Nephron progenitor cell (in vitro differentiated cells): ENCODE measurements at regions not wholly inside any gene's neighbourhood (a gene's known extent, or its start where the extent isn't known, plus 50 kb on each side); places are given as distances from the start of the nearest gene placed in this dataset.

Experiments used
- DNase-seq: peaks from one replicate; pipeline ENCODE4 v3.0.0; 2021
- H3K27ac Mint-ChIP-seq: 2 replicates; pipeline ENCODE4 v1.8.0; 2021; ENCODE audit warnings: mild to moderate bottlenecking, moderate library complexity, mixed read lengths
- H3K27me3 Mint-ChIP-seq: 2 replicates; pipeline ENCODE4 v1.8.0; 2021; ENCODE audit warnings: mild to moderate bottlenecking, low read depth, mixed read lengths; ENCODE audit not compliant: poor library complexity
- H3K36me3 Mint-ChIP-seq: 2 replicates; pipeline ENCODE4 v1.8.0; 2021; ENCODE audit warnings: low read depth, mixed read lengths
- H3K4me1 Mint-ChIP-seq: 2 replicates; pipeline ENCODE4 v1.8.0; 2021; ENCODE audit warnings: mixed read lengths
- H3K4me3 Mint-ChIP-seq: 2 replicates; pipeline ENCODE4 v1.8.0; 2021; ENCODE audit warnings: mild to moderate bottlenecking, moderate library complexity, mixed read lengths
- H3K9me3 Mint-ChIP-seq: 2 replicates; pipeline ENCODE4 v1.8.0; 2021; ENCODE audit warnings: mild to moderate bottlenecking, moderate library complexity, mixed read lengths
- TF ChIP-seq, protein P1 (sequence below): fragments of 200-600 bp; sonication (generic); IDR thresholded peaks from 2 replicates; pipeline ENCODE4 v1.5.0; 2021; ENCODE audit warnings: antibody characterized with exemption

DNA sequence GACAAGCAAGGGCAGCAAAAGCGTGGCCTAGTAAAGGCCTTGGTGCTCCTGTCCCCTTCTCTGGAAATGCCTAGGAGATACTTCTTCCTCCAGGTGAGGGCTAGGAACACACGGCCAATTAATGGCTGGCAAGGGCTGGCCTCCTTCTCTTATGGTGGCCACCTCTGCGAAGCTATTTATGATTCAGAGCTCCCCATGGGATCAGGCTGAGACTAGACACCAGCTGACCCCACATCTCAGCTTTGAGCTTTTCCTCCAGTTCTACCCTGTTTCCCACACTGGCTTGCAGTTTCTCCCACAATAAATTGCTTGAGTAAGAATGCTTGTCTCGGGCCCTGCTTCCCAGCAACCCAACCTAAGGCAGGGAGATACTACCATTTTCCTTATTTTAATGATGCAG lies 53.7 kb downstream of the CAMK2N1 start:
- Mint-ChIP-seq H3K4me3 (no peak overlapping the region), H3K36me3 (no peaks in the 10 kb centered on the region), H3K27ac (no peak overlapping the region), H3K9me3 (no peaks in the 10 kb centered on the region), H3K4me1 (no peaks in the 10 kb centered on the region), H3K27me3 (peaks cover 77% of the 10 kb centered on the region)
- TF ChIP-seq, protein P1, sequence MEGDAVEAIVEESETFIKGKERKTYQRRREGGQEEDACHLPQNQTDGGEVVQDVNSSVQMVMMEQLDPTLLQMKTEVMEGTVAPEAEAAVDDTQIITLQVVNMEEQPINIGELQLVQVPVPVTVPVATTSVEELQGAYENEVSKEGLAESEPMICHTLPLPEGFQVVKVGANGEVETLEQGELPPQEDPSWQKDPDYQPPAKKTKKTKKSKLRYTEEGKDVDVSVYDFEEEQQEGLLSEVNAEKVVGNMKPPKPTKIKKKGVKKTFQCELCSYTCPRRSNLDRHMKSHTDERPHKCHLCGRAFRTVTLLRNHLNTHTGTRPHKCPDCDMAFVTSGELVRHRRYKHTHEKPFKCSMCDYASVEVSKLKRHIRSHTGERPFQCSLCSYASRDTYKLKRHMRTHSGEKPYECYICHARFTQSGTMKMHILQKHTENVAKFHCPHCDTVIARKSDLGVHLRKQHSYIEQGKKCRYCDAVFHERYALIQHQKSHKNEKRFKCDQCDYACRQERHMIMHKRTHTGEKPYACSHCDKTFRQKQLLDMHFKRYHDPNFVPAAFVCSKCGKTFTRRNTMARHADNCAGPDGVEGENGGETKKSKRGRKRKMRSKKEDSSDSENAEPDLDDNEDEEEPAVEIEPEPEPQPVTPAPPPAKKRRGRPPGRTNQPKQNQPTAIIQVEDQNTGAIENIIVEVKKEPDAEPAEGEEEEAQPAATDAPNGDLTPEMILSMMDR, result no peak
- DNase-seq, result no peak

- Mint-ChIP-seq H3K9me3 (no peaks in the 10 kb centered on the region), H3K27me3 (peaks cover 78% of the 10 kb centered on the region), H3K4me1 (no peaks in the 10 kb centered on the region), H3K4me3 (no peak overlapping the region), H3K27ac (no peak overlapping the region), H3K36me3 (no peaks in the 10 kb centered on the region)
- no peak for DNase-seq
- TF ChIP-seq, protein P1, result no peak
These were observed 54.9 kb downstream of the CAMK2N1 start for GRCh38 chr1:20431176-20431460.

- Mint-ChIP-seq H3K36me3 (no peaks in the 10 kb centered on the region), H3K27ac (no peak overlapping the region), H3K4me1 (no peaks in the 10 kb centered on the region), H3K27me3 (peaks cover 73% of the 10 kb centered on the region), H3K9me3 (peaks cover 4% of the 10 kb centered on the region), H3K4me3 (no peak overlapping the region)
- DNase-seq, result peak; percentile 83
- TF ChIP-seq, protein P1, result peak; percentile 84
These were observed 55.4 kb downstream of the CAMK2N1 start for GRCh38 chr1:20430355-20431175.

DNA sequence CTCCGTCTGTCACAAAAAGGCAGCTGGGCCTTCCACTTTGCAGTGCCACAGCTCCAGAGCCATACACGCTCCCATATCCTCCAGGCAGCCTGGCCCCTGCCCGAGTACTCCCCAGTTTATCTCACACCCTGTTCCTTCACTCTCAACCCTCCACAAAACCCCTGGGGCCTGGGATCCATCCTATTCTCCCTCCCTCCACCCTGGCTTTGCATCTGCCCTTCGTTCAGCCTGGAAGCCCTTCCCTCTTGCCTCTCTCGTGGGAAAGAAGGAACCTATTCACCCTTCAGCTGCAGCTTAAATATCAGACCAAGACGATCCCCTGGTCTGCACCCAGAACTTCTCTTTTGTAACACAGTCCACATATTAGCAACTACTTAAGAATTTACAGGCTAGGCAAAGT lies 56.7 kb downstream of the CAMK2N1 start:
- Mint-ChIP-seq H3K27me3 (peaks cover 62% of the 10 kb centered on the region), H3K4me3 (no peak overlapping the region)
- TF ChIP-seq, protein P1, result no peak

DNA sequence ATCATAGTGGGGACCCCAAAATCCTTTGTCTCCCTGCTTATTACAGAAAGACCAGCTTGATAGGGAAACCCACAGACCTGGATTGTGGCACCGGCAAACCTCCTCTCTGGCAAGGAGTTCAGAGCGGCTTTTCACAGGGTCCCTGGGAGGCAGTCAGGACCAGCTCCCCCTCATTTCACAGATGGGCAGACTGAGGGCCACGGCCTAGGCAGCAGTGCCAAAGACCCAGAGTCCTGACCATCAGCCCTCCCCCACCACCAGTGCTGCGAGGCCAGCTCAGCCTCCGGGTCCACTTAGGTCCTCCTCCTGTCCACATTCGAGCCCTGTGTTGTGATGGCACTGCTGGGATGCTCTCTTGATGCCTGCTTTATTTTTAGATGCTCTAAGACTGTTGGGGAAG lies 57.2 kb downstream of the CAMK2N1 start:
- TF ChIP-seq, protein P1, result no peak
- Mint-ChIP-seq H3K36me3 (no peaks in the 10 kb centered on the region), H3K9me3 (peaks cover 21% of the 10 kb centered on the region), H3K27me3 (peaks cover 62% of the 10 kb centered on the region), H3K4me1 (no peaks in the 10 kb centered on the region), H3K4me3 (no peak overlapping the region), H3K27ac (no peak overlapping the region)
- no peak for DNase-seq

More for the DNA sequence above, 56.7 kb downstream of the CAMK2N1 start:
- DNase-seq, result no peak
- Mint-ChIP-seq H3K36me3 (no peaks in the 10 kb centered on the region), H3K9me3 (peaks cover 17% of the 10 kb centered on the region), H3K27ac (no peak overlapping the region), H3K4me1 (no peaks in the 10 kb centered on the region)

DNA sequence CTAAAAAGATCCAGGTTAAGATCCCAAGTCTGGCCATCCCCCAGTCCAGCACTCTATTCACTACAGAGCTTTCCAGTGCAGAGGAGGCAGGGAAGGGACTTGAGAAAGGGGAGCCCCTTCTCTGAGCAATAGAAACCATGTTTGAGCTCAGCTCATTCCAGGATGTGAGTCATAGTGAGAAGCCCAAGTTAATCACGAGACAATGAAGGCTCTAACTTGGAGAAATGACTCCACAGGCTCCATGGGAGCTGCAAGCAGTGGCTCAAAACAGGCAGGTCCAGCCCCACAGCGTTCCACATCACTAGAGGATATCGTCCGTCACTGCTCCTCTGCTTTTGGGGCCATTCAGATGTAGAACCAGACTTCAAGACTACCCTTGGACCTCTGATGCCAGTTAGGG lies 59.1 kb downstream of the CAMK2N1 start:
- Mint-ChIP-seq H3K27me3 (peaks cover 59% of the 10 kb centered on the region), H3K27ac (no peak overlapping the region), H3K36me3 (peaks cover 5% of the 10 kb centered on the region), H3K9me3 (peaks cover 39% of the 10 kb centered on the region), H3K4me1 (no peaks in the 10 kb centered on the region), H3K4me3 (no peak overlapping the region)
- TF ChIP-seq, protein P1, result no peak
- no peak for DNase-seq
